Loucy (cell line): ENCODE measurements at regions not wholly inside any gene's neighbourhood (a gene's known extent, or its start where the extent isn't known, plus 50 kb on each side); places are given as distances from the start of the nearest gene placed in this dataset.

Experiments used
- H2AFZ ChIP-seq: fragments of 200-600 bp; sonication (generic); 2 replicates; pipeline ENCODE4 v1.6.0; 2016; ENCODE audit warnings: antibody characterized with exemption, mild to moderate bottlenecking, low read length, moderate library complexity
- H3F3A ChIP-seq: fragments of 200-600 bp; 2 replicates; pipeline ENCODE4 v1.6.0; 2016; ENCODE audit warnings: antibody characterized with exemption, low read depth, mild to moderate bottlenecking
- H3K27me3 ChIP-seq: fragments of 200-600 bp; sonication (generic); 2 replicates; pipeline ENCODE4 v1.6.1; 2014; ENCODE audit warnings: low read length, mild to moderate bottlenecking; ENCODE audit not compliant: insufficient read depth, poor library complexity, severe bottlenecking
- H3K36me3 ChIP-seq: fragments of 200-600 bp; sonication (generic); 2 replicates; pipeline ENCODE4 v1.6.1; 2016; ENCODE audit warnings: low read length; ENCODE audit not compliant: insufficient read depth
- H3K4me1 ChIP-seq: fragments of 200-600 bp; sonication (generic); 2 replicates; pipeline ENCODE4 v1.5.1; 2014; ENCODE audit warnings: low read length, mild to moderate bottlenecking; ENCODE audit not compliant: insufficient read depth, poor library complexity, severe bottlenecking
- H3K4me2 ChIP-seq: fragments of 200-600 bp; sonication (generic); 2 replicates; pipeline ENCODE4 v1.6.0; 2014; ENCODE audit warnings: antibody characterized with exemption, low read length, low read depth, mild to moderate bottlenecking; ENCODE audit not compliant: poor library complexity, severe bottlenecking
- H3K4me3 ChIP-seq: fragments of 200-600 bp; sonication (generic); 2 replicates; pipeline ENCODE4 v1.5.1; 2014; ENCODE audit warnings: low read length, mild to moderate bottlenecking, mixed read lengths; ENCODE audit not compliant: poor library complexity, severe bottlenecking
- H3K79me2 ChIP-seq: fragments of 200-600 bp; sonication (generic); 2 replicates; pipeline ENCODE4 v1.6.1; 2014; ENCODE audit warnings: low read length; ENCODE audit not compliant: insufficient read depth
- H3K9ac ChIP-seq: fragments of 200-600 bp; sonication (generic); 2 replicates; pipeline ENCODE4 v1.6.0; 2014; ENCODE audit warnings: mild to moderate bottlenecking, low read depth, low read length, moderate library complexity; ENCODE audit not compliant: poor library complexity, severe bottlenecking
- H3K9me2 ChIP-seq: fragments of 200-600 bp; sonication (generic); replicated peaks from 2 replicates; pipeline ENCODE4 v1.6.1; 2016; ENCODE audit warnings: low read depth, low read length, mixed read lengths
- H3K9me3 ChIP-seq: fragments of 200-600 bp; sonication (generic); 2 replicates; pipeline ENCODE4 v1.6.1; 2014; ENCODE audit warnings: mild to moderate bottlenecking, antibody characterized with exemption, low read length, low read depth; ENCODE audit not compliant: insufficient read depth
- H4K20me1 ChIP-seq: fragments of 200-600 bp; sonication (generic); 2 replicates; pipeline ENCODE4 v1.6.0; 2014; ENCODE audit warnings: antibody characterized with exemption, low read length, mild to moderate bottlenecking; ENCODE audit not compliant: insufficient read depth, poor library complexity, severe bottlenecking
- EZH2phosphoT487 ChIP-seq: fragments of 200-600 bp; IDR thresholded peaks from 2 replicates; pipeline ENCODE4 v1.6.1; 2018; ENCODE audit warnings: antibody characterized with exemption, mild to moderate bottlenecking, moderate library complexity, borderline replicate concordance
- TF ChIP-seq, protein P1 (sequence below): fragments of 200-600 bp; sonication (generic); conservative IDR thresholded peaks from 2 replicates; pipeline ENCODE4 v1.5.1; 2014; ENCODE audit warnings: mild to moderate bottlenecking, antibody characterized with exemption, low read length

GRCh38 chr11:91312541-91312940 is 912.1 kb upstream of the FAT3 start:
- Histone ChIP-seq H4K20me1 (no peaks in the 10 kb centered on the region), H3K27me3 (no peaks in the 10 kb centered on the region), H3K4me2 (no peak overlapping the region), H3K36me3 (no peaks in the 10 kb centered on the region), H3K9me2 (no peaks in the 10 kb centered on the region), H3K79me2 (no peaks in the 10 kb centered on the region), H3K4me1 (no peaks in the 10 kb centered on the region), H3K9ac (no peak overlapping the region), H3K9me3 (no peaks in the 10 kb centered on the region), H3F3A (no peaks in the 10 kb centered on the region), H2AFZ (no peak overlapping the region), H3K4me3 (no peak overlapping the region)
- TF ChIP-seq, protein P1, sequence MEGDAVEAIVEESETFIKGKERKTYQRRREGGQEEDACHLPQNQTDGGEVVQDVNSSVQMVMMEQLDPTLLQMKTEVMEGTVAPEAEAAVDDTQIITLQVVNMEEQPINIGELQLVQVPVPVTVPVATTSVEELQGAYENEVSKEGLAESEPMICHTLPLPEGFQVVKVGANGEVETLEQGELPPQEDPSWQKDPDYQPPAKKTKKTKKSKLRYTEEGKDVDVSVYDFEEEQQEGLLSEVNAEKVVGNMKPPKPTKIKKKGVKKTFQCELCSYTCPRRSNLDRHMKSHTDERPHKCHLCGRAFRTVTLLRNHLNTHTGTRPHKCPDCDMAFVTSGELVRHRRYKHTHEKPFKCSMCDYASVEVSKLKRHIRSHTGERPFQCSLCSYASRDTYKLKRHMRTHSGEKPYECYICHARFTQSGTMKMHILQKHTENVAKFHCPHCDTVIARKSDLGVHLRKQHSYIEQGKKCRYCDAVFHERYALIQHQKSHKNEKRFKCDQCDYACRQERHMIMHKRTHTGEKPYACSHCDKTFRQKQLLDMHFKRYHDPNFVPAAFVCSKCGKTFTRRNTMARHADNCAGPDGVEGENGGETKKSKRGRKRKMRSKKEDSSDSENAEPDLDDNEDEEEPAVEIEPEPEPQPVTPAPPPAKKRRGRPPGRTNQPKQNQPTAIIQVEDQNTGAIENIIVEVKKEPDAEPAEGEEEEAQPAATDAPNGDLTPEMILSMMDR = no peak

- no peaks in the 10 kb centered on the region for H3K36me3 ChIP-seq
- H3K9me2 ChIP-seq = no peaks in the 10 kb centered on the region
- no peak overlapping the region for H3K4me2 ChIP-seq
- no peaks in the 10 kb centered on the region for H4K20me1 ChIP-seq
- H3K27me3 ChIP-seq = no peaks in the 10 kb centered on the region
- no peaks in the 10 kb centered on the region for H3K79me2 ChIP-seq
- no peak for TF ChIP-seq EZH2phosphoT487
- TF ChIP-seq, protein P1 = no peak
- no peaks in the 10 kb centered on the region for H3K9me3 ChIP-seq
- H3F3A ChIP-seq = no peaks in the 10 kb centered on the region
- H3K9ac ChIP-seq = no peak overlapping the region
- H2AFZ ChIP-seq = no peak overlapping the region
- no peak overlapping the region for H3K4me3 ChIP-seq
- H3K4me1 ChIP-seq = no peaks in the 10 kb centered on the region
Observed at GRCh38 chr11:91310085-91310484, 914.5 kb upstream of the FAT3 start.

- H3K9me3 ChIP-seq = no peaks in the 10 kb centered on the region
- H2AFZ ChIP-seq = no peak overlapping the region
- H3K36me3 ChIP-seq = no peaks in the 10 kb centered on the region
- no peaks in the 10 kb centered on the region for H4K20me1 ChIP-seq
- H3K9me2 ChIP-seq = no peaks in the 10 kb centered on the region
- H3K4me1 ChIP-seq = no peaks in the 10 kb centered on the region
- no peaks in the 10 kb centered on the region for H3F3A ChIP-seq
- H3K4me3 ChIP-seq = no peak overlapping the region
- no peaks in the 10 kb centered on the region for H3K79me2 ChIP-seq
- H3K27me3 ChIP-seq = no peaks in the 10 kb centered on the region
- no peak overlapping the region for H3K4me2 ChIP-seq
- H3K9ac ChIP-seq = no peak overlapping the region
- TF ChIP-seq EZH2phosphoT487 = no peak
- TF ChIP-seq, protein P1 = no peak
Observed at GRCh38 chr11:91308069-91308468, 916.5 kb upstream of the FAT3 start.
